ENCODE measurements at regions not wholly inside any gene's neighbourhood (a gene's known extent, or its start where the extent isn't known, plus 50 kb on each side); places are given as distances from the start of the nearest gene placed in this dataset.

DNA sequence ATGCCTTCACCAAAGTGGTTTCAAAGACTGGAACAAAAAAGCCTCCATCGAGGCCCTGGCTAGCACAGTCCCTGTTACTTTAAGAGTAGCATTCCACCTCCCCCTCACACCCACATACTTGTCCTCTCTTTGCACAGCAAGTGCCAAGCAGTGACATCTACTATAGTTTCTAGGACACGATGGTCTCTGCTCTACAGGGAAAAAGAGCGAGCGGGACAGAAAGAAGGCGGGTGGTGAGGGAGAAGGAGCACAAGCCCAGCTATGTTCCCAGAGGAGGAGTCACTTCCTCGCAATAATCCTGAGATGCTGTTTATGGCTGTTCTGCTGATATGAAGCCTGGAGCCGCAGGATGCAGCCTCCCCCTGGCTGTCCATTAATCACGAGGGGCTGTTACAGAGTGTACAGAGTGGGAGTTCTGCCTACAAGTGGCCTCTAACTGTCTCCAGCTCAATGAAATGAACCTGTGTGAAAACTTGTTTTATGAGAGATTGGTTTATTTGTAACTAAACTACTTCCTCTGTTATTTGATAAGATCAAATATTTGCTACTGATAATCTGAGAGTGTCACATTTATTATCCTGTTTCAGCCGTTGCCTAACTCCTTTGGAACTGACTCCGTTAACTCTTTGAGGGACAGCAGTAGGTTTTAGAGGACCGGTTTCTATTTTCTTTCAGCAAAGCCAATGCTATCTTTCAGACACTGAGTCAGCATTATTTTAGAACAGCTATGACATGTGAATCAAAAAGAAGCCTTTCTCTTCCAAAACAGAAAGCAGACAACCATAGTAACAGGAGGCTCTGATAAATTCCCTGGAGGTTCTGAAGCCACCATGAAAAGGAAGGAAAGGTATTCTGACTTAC lies 208.0 kb downstream of the SPRY2 start:
- no peak for DNase-seq (ENCODE audit: low read depth in 2 of 2)

DNA sequence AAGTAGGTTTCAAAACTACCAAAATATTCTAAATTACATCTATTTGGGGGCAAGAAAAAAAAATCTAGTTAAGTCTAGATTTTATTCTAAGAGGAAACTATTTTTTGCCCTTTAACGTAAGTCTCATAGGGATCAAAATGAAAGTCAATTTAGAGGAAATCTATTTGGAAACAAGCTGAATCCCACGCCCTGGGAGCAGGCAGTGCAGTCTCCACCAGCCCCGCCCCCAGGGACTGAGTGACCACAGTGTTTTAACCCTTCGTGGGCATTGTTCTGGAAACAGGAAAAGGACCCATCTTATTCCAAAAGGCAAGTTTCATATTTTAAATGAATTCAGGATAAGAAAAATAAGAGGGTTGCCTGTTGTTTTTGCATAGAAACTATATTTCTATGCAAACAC lies 209.7 kb downstream of the SPRY2 start:
- DNase-seq (ENCODE audit: low read depth in 2 of 2): no peak

DNA sequence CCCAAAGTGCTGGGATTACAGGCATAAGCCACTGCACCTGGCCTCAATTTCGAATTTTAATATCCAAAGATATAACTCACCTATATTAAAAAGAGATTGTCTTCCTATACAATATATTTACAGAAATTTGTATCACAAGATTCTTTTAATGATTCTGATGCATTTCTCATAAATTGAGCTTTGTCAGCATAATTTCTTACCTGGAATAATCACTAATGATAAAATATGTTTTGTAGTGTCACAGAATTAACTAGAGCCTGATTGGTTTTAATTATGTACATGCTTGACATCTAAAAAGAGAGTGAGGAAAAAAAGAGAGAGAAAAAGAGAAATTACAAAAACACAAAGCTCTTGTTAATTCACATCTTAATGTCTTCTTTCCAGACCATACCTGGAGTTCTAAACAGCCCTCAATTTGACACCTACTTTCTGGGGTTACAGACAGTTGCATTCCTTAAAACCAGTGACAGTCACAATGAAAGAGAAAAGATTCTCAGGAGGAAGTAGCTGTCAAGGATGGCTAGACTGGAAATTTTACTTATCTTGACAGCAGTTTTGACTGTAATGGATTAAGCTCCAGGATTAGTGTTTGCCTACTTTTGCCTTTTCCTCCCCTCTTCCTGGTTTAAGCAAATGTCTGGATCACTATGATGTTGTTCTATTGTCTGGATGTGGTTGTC lies 214.4 kb downstream of the SPRY2 start:
- DNase-seq (ENCODE audit: low read depth in 2 of 2): no peak

DNA sequence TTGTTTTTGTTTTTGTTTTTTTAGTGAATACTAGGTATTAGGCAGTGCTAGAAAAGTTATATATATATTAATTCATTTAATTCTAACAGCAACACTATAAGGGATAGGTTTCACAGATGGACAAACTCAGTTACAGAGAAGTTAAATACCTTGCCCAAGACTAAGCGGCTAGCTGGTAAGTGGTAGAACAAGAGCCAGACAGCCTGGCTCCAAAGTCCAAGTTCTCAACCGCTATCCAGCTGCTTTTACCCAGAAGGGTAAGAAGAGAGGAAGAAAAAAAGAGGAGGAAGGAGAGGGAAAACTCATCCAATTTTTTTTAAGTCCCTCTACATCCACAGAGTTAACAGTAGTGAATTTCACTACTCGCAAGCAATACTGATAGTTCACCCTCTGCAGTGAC lies 217.0 kb downstream of the SPRY2 start:
- no peak for DNase-seq (ENCODE audit: low read depth in 2 of 2)

DNA sequence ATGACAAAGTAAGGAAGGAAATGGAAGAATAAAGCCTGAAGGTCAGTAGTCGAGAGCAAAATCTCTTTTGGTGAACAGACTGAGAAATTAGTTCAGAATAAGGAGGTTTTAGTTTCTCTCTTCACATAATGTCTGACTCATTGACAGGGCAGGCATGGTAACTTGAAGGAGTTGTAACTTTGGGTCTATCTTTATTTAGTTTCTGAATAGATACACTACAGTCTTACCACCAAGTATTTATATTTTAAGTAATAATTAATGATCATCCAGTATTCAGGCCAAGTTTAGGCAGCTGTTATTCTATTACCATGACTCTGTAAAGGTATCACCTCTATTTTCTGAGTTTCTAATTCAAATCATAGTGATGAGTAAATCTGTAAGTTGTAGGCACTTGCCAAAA lies 219.9 kb downstream of the SPRY2 start:
- no peak for DNase-seq (ENCODE audit: low read depth in 2 of 2)

DNA sequence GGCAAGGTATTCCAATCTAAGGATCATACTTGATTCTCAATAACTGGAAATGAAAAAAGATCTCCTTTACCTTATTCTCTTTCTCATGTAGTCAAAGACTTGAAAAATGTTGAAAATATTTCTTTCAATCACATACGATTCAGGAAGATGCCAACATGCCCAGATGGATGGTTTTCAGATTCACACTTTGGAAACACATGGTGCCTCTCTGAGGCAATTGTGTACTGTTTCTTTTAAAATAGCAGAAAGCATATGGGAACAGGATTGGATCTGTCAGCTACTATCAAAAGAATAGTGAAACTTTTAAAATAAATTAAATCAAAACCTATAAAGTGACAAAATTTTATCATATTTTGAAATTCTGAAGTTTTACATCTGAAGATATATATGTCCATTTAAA lies 222.4 kb downstream of the SPRY2 start:
- no peak for DNase-seq (ENCODE audit: low read depth in 2 of 2)

DNA sequence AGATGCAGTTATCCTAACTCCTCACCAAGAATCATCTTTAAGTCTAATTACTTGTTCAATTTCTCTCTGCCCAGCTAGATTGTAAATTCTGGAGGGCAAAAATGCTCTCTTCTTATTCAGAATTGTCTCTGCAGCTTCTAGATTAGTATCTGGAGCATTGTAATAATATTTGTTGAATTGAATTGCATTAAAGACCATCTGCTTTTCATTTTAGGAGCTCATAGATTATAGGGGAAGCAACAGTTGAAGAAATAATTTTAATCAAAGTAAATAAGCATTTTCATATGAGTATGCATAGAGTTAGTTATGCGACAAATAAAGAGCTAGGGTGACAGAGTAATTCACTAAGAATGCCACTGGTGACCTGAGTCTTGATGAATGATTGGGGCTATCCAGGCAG lies 222.8 kb downstream of the SPRY2 start:
- DNase-seq (ENCODE audit: low read depth in 2 of 2): no peak

DNA sequence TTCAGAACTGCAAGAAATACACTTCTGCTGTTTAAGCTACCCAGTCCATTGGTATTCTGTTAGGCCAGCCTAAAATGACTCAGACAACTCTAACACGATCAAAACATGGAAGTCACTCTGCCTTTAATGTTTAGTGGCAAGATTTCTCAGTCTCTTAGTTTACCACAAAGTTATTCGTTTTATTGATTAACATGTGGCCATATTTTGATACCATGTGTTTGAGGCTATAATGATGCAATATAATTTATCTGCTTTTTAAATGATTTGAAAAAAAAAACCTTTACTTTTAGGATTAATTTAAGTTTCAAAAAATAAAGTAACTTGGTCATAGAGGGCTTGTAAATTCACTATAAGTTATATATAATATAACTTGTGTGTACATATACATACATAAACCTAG lies 223.4 kb downstream of the SPRY2 start:
- no peak for DNase-seq (ENCODE audit: low read depth in 2 of 2)

DNA sequence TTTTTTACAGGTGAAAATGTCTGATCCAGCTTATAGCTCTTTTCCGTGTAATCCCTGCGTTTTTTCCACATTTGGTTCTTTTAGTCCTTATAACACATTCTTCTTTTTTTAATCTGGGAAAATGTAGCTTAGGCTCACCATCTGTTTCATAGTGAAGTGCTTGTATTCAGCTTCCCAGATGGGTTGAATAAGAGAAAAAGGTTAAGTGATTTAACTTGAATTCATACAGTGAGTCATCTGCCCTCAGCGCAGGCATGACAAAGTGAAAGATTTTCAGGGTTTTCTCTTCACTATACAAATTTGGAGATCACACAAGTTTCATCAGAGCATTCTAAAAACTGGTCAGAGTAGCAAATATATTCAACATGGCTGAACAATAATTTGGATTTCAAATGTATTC lies 224.8 kb downstream of the SPRY2 start:
- peak; percentile 62 for DNase-seq (ENCODE audit: low read depth in 2 of 2)

DNA sequence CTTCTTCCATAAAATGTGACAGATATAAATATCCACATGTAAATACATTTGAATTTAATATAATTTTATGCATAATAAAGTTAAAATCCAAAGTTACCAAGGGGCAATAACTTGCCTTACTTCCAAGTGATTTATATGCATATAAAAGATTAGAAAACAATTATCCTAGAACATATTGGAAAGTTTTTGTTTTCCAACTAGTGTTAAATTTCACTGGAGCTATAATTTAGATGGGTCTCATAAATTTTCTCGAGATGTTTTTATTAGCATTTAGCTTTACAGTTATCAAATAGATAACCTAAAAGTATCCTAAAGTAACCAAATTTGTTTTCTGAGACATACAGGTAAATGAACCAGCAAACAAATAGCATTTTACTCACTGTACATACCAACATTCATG lies 225.3 kb downstream of the SPRY2 start:
- DNase-seq (ENCODE audit: low read depth in 2 of 2): no peak

DNA sequence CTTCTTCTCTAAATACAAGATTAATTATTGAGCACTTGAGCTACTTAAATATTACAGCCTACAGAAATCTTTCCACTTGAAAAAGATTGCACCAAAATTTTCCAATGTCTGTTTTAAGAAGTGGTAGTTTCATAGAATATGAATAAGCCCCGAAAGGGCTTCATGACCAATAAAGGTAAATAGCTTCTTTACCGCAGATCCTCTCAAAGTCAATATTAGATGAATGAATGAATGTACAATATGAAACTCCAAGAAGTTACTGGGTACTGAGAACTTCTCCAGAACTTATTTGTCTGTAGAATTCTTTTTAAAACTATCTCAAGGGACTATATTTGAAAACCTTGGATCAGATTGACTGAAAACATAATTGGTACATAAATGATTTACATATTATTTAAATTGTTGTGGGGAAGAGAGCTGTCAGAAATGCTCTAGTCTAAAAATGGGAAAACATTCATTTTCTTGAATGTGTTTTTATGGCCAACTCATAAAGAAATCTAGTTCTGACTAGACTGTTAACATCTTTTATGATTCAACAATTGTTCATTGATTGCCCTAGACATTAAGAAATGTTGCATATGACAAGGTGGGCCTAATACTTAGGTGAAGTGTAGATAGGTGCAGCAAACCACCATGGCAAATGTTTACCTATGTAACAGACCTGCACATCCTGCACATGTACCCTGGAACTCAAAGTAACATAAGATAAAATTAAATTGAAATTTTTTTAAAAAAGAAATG lies 227.0 kb downstream of the SPRY2 start:
- DNase-seq (ENCODE audit: low read depth in 2 of 2): no peak

DNA sequence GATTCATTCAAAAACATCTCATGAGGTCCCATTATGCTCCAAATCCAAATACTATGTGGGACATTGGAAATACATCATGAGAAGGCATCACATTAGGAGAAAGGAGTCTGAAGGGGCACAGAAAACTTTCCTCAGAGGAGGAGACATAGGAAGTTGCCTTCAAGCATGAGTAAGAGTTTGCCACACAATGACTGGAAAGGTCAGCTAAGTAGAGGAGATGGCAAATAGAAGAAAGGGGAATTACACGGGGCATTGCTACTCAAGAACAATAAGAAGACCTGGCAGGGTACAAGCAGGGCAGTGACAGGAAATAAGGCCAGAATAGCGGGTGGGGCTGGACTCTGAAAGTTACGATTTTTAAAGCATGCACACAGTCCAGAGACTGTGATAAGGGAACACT lies 231.6 kb downstream of the SPRY2 start:
- no peak for DNase-seq (ENCODE audit: low read depth in 2 of 2)

DNA sequence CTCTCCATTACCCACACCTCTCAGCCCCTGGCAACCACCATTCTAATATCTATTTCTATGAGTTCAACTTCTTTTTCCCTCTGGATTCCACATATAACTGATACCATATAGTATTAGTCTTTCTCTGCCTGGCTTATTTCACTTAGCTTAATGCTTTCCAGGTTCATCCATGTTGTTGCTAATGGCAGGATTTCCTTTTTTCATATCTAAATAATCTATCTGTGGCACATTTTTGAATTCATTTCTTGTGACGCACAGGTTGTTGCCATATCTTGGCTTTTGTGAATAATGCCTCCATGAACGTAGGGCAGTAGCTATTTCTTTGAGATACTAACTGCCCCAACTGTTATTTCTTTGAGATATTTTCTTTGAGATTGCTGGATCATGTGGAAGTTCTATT lies 235.6 kb downstream of the SPRY2 start:
- DNase-seq (ENCODE audit: low read depth in 2 of 2): no peak

DNA sequence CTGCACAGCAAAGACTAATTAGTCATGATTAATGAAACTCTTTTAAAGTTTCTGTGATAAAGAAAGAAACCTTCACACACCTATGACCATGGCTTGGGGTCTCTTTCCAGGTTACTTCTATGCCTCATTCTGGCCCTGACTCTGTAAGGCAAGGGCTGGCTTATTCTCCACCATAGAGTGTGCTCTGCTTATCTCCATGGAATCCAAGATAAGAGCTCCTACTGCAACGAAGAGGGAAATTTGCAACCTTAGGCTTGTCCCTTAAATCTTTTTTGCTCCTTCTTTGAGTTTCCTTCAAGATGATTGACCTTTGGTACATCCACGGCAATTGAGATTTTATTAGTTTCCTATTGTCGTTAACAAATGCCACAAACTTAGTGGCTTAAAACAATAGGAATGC lies 239.9 kb downstream of the SPRY2 start:
- DNase-seq (ENCODE audit: low read depth in 2 of 2): no peak

DNA sequence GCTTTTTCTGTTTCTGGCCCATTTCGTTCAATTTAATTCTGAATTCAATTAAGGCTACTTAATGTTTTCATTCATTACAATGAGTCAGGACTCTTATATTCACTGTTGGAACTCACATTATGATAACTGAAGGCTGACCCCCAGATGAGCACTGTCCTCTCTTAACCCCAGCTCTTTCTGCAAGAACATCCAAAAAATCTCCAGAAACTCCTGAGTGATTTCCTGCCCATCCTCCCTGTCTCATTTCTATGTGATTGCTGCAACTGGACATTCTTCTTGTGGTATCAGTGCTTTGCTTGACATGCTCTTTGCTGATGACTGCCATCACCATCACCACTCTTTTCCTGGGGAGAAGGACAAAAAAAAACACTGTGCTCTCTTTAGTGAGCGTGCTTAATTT lies 240.3 kb downstream of the SPRY2 start:
- peak; percentile 58 to 61 for DNase-seq (ENCODE audit: low read depth in 2 of 2)

DNA sequence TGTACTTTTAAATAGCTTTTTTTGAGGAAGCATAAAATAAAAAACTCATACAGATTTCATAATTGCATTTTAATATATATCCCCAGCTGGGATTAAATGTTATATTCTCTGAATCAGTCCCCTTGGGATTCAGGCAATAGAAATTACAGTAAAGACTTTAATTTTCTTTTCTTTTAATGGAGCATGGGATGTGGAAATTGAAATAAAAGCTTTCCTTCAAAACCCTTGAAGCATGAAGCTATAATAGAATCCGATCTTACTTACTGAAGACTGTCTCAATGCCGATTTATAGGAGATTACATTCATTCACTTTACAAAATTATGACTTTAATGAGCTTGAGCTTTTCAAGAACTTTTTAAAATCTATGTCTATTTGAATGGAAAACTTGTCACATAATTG lies 243.4 kb downstream of the SPRY2 start:
- no peak for DNase-seq (ENCODE audit: low read depth in 2 of 2)

DNA sequence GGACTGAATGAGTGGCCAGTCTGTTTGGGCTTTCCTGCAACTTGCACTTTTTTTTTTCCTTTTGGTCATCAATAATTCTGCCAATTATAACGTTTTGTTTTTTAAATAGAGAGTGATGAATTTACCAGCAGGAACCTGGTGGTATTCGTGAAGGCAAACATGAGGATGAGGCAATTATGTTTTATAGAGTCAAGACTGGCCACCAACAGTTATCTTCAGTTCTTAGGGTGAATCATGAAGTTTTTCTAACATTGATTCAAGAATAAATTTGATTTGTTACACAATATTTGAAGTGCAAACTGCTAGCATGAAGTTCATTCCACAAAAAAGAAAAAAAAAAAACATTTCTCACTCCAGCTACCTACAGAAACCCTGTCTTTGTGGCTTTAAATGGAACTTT lies 244.5 kb downstream of the SPRY2 start:
- DNase-seq (ENCODE audit: low read depth in 2 of 2): no peak

DNA sequence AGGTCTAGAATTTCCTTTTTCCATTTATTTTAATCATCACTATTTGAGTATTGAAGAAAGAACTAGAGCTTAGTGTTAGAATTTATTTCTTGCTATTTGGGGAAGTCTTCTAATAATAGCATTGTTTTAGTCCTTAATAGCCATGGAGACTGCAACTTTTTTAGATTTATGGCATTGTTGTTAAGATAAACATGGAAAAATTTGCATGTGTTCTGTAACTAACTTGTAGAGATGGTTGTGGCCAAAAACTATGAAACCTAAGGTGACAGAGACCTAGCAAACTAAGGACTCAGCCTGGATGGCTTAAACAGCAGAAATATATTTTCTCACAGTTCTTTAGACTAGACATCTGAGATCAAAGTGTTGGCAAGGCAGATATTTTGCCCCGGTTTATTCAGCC lies 246.4 kb downstream of the SPRY2 start:
- no peak for DNase-seq (ENCODE audit: low read depth in 2 of 2)

DNA sequence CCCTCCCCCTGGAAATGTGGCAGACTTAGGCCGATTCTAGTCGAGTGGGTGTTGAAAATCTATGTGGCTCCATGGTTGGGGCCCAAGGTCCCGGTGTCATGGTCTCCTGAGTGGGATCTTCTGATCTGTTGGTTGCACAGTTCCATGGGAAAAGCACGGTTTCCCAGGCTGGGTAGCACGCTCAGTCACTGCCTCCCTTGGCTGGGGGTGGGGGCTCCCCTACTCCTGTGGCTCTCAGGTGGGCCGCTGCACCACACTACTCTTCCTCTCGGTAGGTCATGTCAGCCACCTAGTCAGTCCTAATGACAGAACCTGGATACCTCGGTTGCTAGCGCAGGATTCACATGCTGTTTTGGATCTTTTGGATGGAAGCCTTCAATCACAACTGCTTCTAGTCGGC lies 247.0 kb downstream of the SPRY2 start:
- no peak for DNase-seq (ENCODE audit: low read depth in 2 of 2)

DNA sequence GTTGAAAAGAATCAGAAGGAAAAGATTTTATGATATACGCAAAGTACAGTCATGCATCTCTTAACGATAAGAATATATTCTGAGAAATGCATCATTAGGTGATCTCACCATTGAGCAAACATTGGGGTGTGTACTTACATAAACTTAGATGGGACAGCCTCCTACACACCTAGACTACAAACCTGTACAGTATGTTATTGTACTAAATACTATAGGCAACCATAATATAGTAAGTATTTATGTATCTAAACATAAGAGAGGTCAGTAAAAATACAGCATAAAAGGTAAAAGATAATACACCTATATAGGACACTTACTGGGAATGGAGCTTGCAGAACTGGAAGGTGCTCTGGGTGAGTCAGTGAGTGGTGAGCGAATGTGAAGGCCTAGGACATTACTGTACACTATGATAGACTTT lies 254.6 kb downstream of the SPRY2 start:
- DNase-seq (ENCODE audit: low read depth in 2 of 2): no peak

DNA sequence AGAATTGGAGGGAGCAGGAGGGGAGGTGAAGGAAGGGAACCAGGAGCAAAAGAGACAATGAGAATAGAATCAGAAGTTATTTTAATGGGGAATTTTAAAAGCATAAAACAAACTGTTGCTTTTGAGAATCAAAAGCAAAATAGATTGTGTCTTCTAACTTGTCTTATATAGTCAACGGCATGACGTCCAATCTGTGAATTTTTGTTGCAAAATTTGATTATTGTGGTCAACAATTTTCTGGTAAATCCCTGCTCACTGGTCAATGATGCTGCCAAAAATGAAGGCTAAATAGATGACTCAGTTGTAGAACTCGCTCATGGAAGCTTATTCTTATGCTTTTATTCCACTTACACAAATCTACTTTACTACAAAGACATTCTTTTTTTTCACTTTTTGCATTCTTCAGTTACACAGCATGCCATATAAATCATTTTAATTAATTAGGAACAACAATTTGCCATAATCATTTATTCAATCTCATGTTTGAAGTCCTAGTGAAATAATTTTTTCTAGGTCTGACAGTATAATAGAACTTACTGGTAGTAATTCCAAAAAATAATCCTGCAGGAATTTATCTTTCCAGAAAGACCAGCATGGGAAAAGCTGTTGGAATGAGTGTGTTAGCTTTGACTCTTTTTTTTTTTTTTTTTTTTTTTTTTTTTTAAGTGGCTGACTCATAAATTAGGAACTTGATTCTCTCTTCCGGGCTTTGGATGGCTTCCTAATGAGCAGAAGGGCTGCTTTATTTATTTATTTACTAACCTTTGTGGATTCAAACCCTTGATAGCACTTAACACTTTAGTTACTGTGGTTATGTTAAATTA lies 256.9 kb downstream of the SPRY2 start:
- peak; percentile 96 to 97 for DNase-seq (ENCODE audit: low read depth in 2 of 2)

All from fibroblast of skin of left biceps (primary cell).